ENCODE measurements at regions not wholly inside any gene's neighbourhood (a gene's known extent, or its start where the extent isn't known, plus 50 kb on each side); places are given as distances from the start of the nearest gene placed in this dataset.

DNA sequence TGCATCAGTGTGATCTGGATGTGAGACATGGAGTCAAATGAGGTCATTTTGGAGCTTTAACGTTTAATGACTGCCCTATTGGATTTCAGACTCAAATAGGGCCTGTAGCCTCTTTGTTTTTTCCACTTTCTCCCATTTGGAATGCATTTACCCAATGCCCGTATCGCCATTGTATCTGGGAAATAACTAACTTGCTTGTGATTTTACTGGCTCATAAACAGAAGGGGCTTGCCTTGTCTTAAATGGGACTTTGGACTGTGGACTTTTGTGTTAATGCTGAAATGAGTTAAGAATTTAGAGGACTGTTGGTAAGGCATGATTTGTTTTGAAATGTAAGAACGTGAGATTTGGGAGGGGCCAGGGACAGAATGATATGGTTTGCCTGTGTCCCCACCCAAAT is 494.6 kb downstream of the CHSY3 start:
- TF ChIP-seq POLR2AphosphoS5 (IDR thresholded peaks at IDR 0.05; ENCODE audit: low read depth, low read length) (no peak), POLR2A (IDR thresholded peaks at IDR 0.05; ENCODE audit: low read depth, low read length) (no peak), SPI1 (IDR thresholded peaks at IDR 0.05; ENCODE audit: low read depth, low read length) (no peak)
